ENCODE measurements at regions not wholly inside any gene's neighbourhood (a gene's known extent, or its start where the extent isn't known, plus 50 kb on each side); places are given as distances from the start of the nearest gene placed in this dataset.

GRCh38 chr2:67036444-67036843 is 360.7 kb upstream of the ETAA1 start:
- H2BK15ac ChIP-seq (ENCODE audit: low read depth, low read length): 0 out of 3 replicates have a peak overlapping the region, but pooled peaks have one; percentile 7
- H4K8ac ChIP-seq (ENCODE audit: low read depth in 2 of 2, low read length in 2 of 2): no peak overlapping the region; a peak in 1 of 4 replicates
- H3K36me3 ChIP-seq (ENCODE audit: control insufficient read depth, insufficient read depth, low read length): no peaks in the 10 kb centered on the region
- no TSS peak for BruUV-seq (replicated peaks)
- H2BK120ac ChIP-seq (ENCODE audit: low read depth, low read length): peak overlapping the region; percentile 34; the same call in 1 of the 2 replicates
- peaks cover 9% of the 10 kb centered on the region for H3K4me1 ChIP-seq (ENCODE audit: control insufficient read depth, insufficient read depth, low read length)
- 83% methylated on average over 2 of the region's 5 CpGs; no CpG with 5 or more reads in 1 of the 2 experiments for WGBS, 2 experiments (ENCODE audit: extremely low coverage in 2 of 2, insufficient read length in 1 of 2)
- H3K79me1 ChIP-seq (ENCODE audit: low read depth in 1 of 2, low read length in 2 of 2): no peaks in the 10 kb centered on the region
- H3K4me2 ChIP-seq (ENCODE audit: low read depth, low read length): no peak overlapping the region
- no peak overlapping the region; the same call in 1 of the 2 replicates for H3K4ac ChIP-seq (ENCODE audit: low read depth, low read length)
- H3K27ac ChIP-seq (ENCODE audit: insufficient read depth, low read length): no peak overlapping the region
- no peak overlapping the region for H3K23ac ChIP-seq (ENCODE audit: low read depth, low read length)
- peak overlapping the region; percentile 72; the same call in 1 of the 2 replicates for H4K5ac ChIP-seq (ENCODE audit: low read depth, low read length)
- H4K91ac ChIP-seq (ENCODE audit: insufficient read depth, low read depth, low read length): no peak overlapping the region; the same call in 1 of the 2 replicates
- H2AK5ac ChIP-seq (ENCODE audit: low read depth, low read length): no peak overlapping the region
- ATAC-seq (ENCODE audit: low read depth): no peak
- intact Hi-C loops (cut with micrococcal nuclease) (no loop called here), dilution Hi-C loops (cut with HindIII; ENCODE audit: low sequenced_read_pairs, unreplicated experiment) (no loop called here), in situ Hi-C loops (cut with MboI; ENCODE audit: low sequenced_read_pairs) (no loop called here)
- no peaks in the 10 kb centered on the region for H3K9me3 ChIP-seq (ENCODE audit: control insufficient read depth, insufficient read depth, low read length)
- peak overlapping the region; percentile 43 for H3K14ac ChIP-seq (replicated peaks; ENCODE audit: low read depth, low read length)
- H2BK20ac ChIP-seq (ENCODE audit: low read depth, low read length): no peak overlapping the region; the same call in 1 of the 2 replicates
- no peak overlapping the region for H3K56ac ChIP-seq (ENCODE audit: extremely low read depth, insufficient read depth, low read length)
- H2AK9ac ChIP-seq (replicated peaks; ENCODE audit: low read depth, low read length, poor library complexity): no peak overlapping the region
- peak overlapping the region; percentile 69; the same call in 1 of the 2 replicates for H3K18ac ChIP-seq (ENCODE audit: low read depth, low read length)
- H3K27me3 ChIP-seq (ENCODE audit: control insufficient read depth, insufficient read depth, low read length): no peaks in the 10 kb centered on the region
- no peak overlapping the region for H3K9ac ChIP-seq (ENCODE audit: low read depth, low read length)
- H3K4me3 ChIP-seq (ENCODE audit: insufficient read depth, low read depth, low read length): no peak overlapping the region
- no peaks in the 10 kb centered on the region for H3K9me1 ChIP-seq (ENCODE audit: insufficient read depth, low read length)
- H2AFZ ChIP-seq (replicated peaks; ENCODE audit: low read length, poor library complexity): peak overlapping the region; percentile 63
- no peak overlapping the region for H2BK5ac ChIP-seq (ENCODE audit: low read depth, low read length, poor library complexity, severe bottlenecking)
- TF ChIP-seq CEBPB (IDR thresholded peaks at IDR 0.05; ENCODE audit: low read depth, low read length): peak; percentile 15; the same call in 1 of the 2 replicates
- TF ChIP-seq BHLHE40 (IDR thresholded peaks at IDR 0.05; ENCODE audit: low read depth, low read length): no peak
- TF ChIP-seq MXI1 (IDR thresholded peaks at IDR 0.05; ENCODE audit: borderline replicate concordance, low read depth, low read length): no peak
- no peak for TF ChIP-seq POLR2A (IDR thresholded peaks at IDR 0.05; ENCODE audit: low read depth, low read length)
- TF ChIP-seq RFX5 (IDR thresholded peaks at IDR 0.05; ENCODE audit: low read depth, low read length): no peak
- no peak for TF ChIP-seq RAD21 (IDR thresholded peaks at IDR 0.05; ENCODE audit: low read length)
- no peak for TF ChIP-seq NFE2L2 (IDR thresholded peaks at IDR 0.05; ENCODE audit: low read depth, low read length)
- POLR2A ChIA-PET (ENCODE audit: unreplicated experiment): no interaction called here
- no peaks in the 10 kb centered on the region for H4K20me1 ChIP-seq (ENCODE audit: insufficient read depth, low read length)
- CTCF ChIA-PET: interaction anchor here (0.7 kb wide), 1 partner anchor 12 kb away, joined by 3 read pairs; no protein-coding TSS in a partner anchor
- DNase-seq: peak; percentile 36

All from IMR-90 (cell line).